GDM1 (cell line): ENCODE measurements at regions not wholly inside any gene's neighbourhood (a gene's known extent, or its start where the extent isn't known, plus 50 kb on each side); places are given as distances from the start of the nearest gene placed in this dataset.
"Not testable (repeated sequence)": the region's sequence is repeated elsewhere in the genome, so short reads cannot be mapped to it uniquely, and the experiment has no call there.

Experiments used
- DNase-seq: peaks from one replicate; lab custom pipeline; 2025; lab: John Stamatoyannopoulos, UW

- DNase-seq, result no peak
These were observed 644.9 kb upstream of the FOXG1 start for GRCh38 chr14:28121512-28122297.

GRCh38 chr14:28130610-28131284 is 635.8 kb upstream of the FOXG1 start:
- no peak for DNase-seq

GRCh38 chr14:28138341-28138740 is 628.2 kb upstream of the FOXG1 start:
- DNase-seq, result no peak

- no peak for DNase-seq
These were observed 624.9 kb upstream of the FOXG1 start for GRCh38 chr14:28141662-28142061.

GRCh38 chr14:28142400-28143015 is 624.1 kb upstream of the FOXG1 start:
- no peak for DNase-seq

GRCh38 chr14:28143316-28143715 is 623.3 kb upstream of the FOXG1 start:
- DNase-seq, result no peak

- no peak for DNase-seq
These were observed 614.7 kb upstream of the FOXG1 start for GRCh38 chr14:28151926-28152325.

GRCh38 chr14:28152453-28153044 is 614.0 kb upstream of the FOXG1 start:
- no peak for DNase-seq

GRCh38 chr14:28157289-28157869 is 609.2 kb upstream of the FOXG1 start:
- DNase-seq, result no peak

- no peak for DNase-seq
These were observed 608.4 kb upstream of the FOXG1 start for GRCh38 chr14:28157887-28158791.

GRCh38 chr14:28161040-28161439 is 605.5 kb upstream of the FOXG1 start:
- no peak for DNase-seq

- no peak for DNase-seq
These were observed 603.4 kb upstream of the FOXG1 start for GRCh38 chr14:28163233-28163632.

GRCh38 chr14:28163897-28164296 is 602.7 kb upstream of the FOXG1 start:
- no peak for DNase-seq

GRCh38 chr14:28187902-28188830 is 578.4 kb upstream of the FOXG1 start:
- DNase-seq, result not testable (repeated sequence)

GRCh38 chr14:28196878-28197277 is 569.7 kb upstream of the FOXG1 start:
- DNase-seq, result no peak

GRCh38 chr14:28220391-28220790 is 546.2 kb upstream of the FOXG1 start:
- no peak for DNase-seq

- DNase-seq, result no peak
These were observed 525.7 kb upstream of the FOXG1 start for GRCh38 chr14:28240909-28241308.

- DNase-seq, result no peak
These were observed 523.7 kb upstream of the FOXG1 start for GRCh38 chr14:28242895-28243294.

GRCh38 chr14:28243600-28243999 is 523.0 kb upstream of the FOXG1 start:
- no peak for DNase-seq

- DNase-seq, result no peak
These were observed 521.4 kb upstream of the FOXG1 start for GRCh38 chr14:28245216-28245615.
